Skeletal muscle tissue (tissue), 3 donors: ENCODE measurements at regions not wholly inside any gene's neighbourhood (a gene's known extent, or its start where the extent isn't known, plus 50 kb on each side); places are given as distances from the start of the nearest gene placed in this dataset.
A peak's percentile ranks its signal among the peaks of the same experiment; 100 is the strongest.

ENCODE experiments used
- H3K27ac ChIP-seq: one replicate; pipeline ENCODE4 v1.7.0; 2013; ENCODE audit warnings: mild to moderate bottlenecking, low read depth, low read length, inconsistent platforms
- H3K27me3 ChIP-seq, 3 donors: one replicate each; pipeline ENCODE4 v1.7.0; 2013; ENCODE audit warnings: low read length in 3 of 3; ENCODE audit not compliant: control insufficient read depth in 3 of 3, insufficient read depth in 3 of 3
- H3K36me3 ChIP-seq, 3 donors: one replicate each; pipeline ENCODE4 v1.7.0; 2013; ENCODE audit warnings: low read length in 3 of 3; ENCODE audit not compliant: control insufficient read depth in 3 of 3, insufficient read depth in 3 of 3
- H3K4me1 ChIP-seq, 3 donors: one replicate each; pipeline ENCODE4 v1.7.0; 2013; ENCODE audit warnings: low read length in 3 of 3, mild to moderate bottlenecking in 3 of 3; ENCODE audit not compliant: control insufficient read depth in 3 of 3, insufficient read depth in 3 of 3
- H3K4me3 ChIP-seq, 3 donors: one replicate each; pipeline ENCODE4 v1.7.0; 2013; ENCODE audit warnings: low read length in 3 of 3
- H3K9ac ChIP-seq, 3 donors: one replicate each; pipeline ENCODE4 v1.7.0; 2013; ENCODE audit warnings: low read length in 3 of 3, mild to moderate bottlenecking in 3 of 3, moderate library complexity in 2 of 3, low read depth in 1 of 3
- H3K9me3 ChIP-seq, 3 donors: one replicate each; pipeline ENCODE4 v1.7.0; 2013; ENCODE audit warnings: low read length in 3 of 3; ENCODE audit not compliant: control insufficient read depth in 3 of 3
- donor health status: Osteomylitis.

- Histone ChIP-seq H3K36me3 (no peaks in the 10 kb centered on the region), H3K27me3 (no peaks in the 10 kb centered on the region), H3K4me3 (peak overlapping the region in 1 of 3 donors; percentile 10), H3K9me3 (no peaks in the 10 kb centered on the region), H3K27ac (no peak overlapping the region), H3K9ac (peak overlapping the region in 1 of 3 donors; percentile 8), H3K4me1 (peaks cover 0 to 7% (median 3%) of the 10 kb centered on the region in 3 donors)
These were observed 279.4 kb upstream of the UBE2E2 start for GRCh38 chr3:22923711-22924110.

GRCh38 chr3:22928216-22929110, 274.7 kb upstream of the UBE2E2 start:
- H3K4me3 ChIP-seq: peak overlapping the region in 1 of 3 donors; percentile 8
- no peaks in the 10 kb centered on the region for H3K9me3 ChIP-seq
- H3K4me1 ChIP-seq: peaks cover 0 to 7% (median 3%) of the 10 kb centered on the region in 3 donors
- H3K36me3 ChIP-seq: no peaks in the 10 kb centered on the region
- no peaks in the 10 kb centered on the region for H3K27me3 ChIP-seq
- H3K27ac ChIP-seq: peak overlapping the region; percentile 75
- H3K9ac ChIP-seq: peak overlapping the region in 2 of 3 donors; percentile 26 to 29

GRCh38 chr3:22933051-22933840, 269.9 kb upstream of the UBE2E2 start:
- Histone ChIP-seq H3K9ac (no peak overlapping the region), H3K4me3 (no peak overlapping the region), H3K36me3 (no peaks in the 10 kb centered on the region), H3K27me3 (no peaks in the 10 kb centered on the region), H3K27ac (no peak overlapping the region), H3K9me3 (no peaks in the 10 kb centered on the region), H3K4me1 (peaks cover 0 to 9% (median 3%) of the 10 kb centered on the region in 3 donors)

GRCh38 chr3:22933841-22934116, 269.3 kb upstream of the UBE2E2 start:
- Histone ChIP-seq H3K4me1 (peaks cover 0 to 5% (median 0%) of the 10 kb centered on the region in 3 donors), H3K9me3 (no peaks in the 10 kb centered on the region), H3K27me3 (no peaks in the 10 kb centered on the region), H3K4me3 (no peak overlapping the region), H3K36me3 (no peaks in the 10 kb centered on the region), H3K9ac (no peak overlapping the region), H3K27ac (no peak overlapping the region)

GRCh38 chr3:22935040-22935439, 268.1 kb upstream of the UBE2E2 start:
- H3K4me3 ChIP-seq: no peak overlapping the region
- peaks cover 0 to 8% (median 0%) of the 10 kb centered on the region in 3 donors for H3K4me1 ChIP-seq
- H3K9me3 ChIP-seq: no peaks in the 10 kb centered on the region
- H3K27me3 ChIP-seq: no peaks in the 10 kb centered on the region
- no peaks in the 10 kb centered on the region for H3K36me3 ChIP-seq
- H3K9ac ChIP-seq: no peak overlapping the region
- H3K27ac ChIP-seq: no peak overlapping the region

- H3K4me1 ChIP-seq: peaks cover 0 to 8% (median 0%) of the 10 kb centered on the region in 3 donors
- H3K4me3 ChIP-seq: no peak overlapping the region
- no peak overlapping the region for H3K9ac ChIP-seq
- H3K9me3 ChIP-seq: no peaks in the 10 kb centered on the region
- H3K27ac ChIP-seq: no peak overlapping the region
- H3K27me3 ChIP-seq: no peaks in the 10 kb centered on the region
- no peaks in the 10 kb centered on the region for H3K36me3 ChIP-seq
These were observed 265.6 kb upstream of the UBE2E2 start for GRCh38 chr3:22937536-22937935.

GRCh38 chr3:22938739-22939138, 264.4 kb upstream of the UBE2E2 start:
- Histone ChIP-seq H3K4me1 (peaks cover 0 to 8% (median 0%) of the 10 kb centered on the region in 3 donors), H3K27me3 (no peaks in the 10 kb centered on the region), H3K36me3 (no peaks in the 10 kb centered on the region), H3K9ac (no peak overlapping the region), H3K4me3 (no peak overlapping the region), H3K27ac (no peak overlapping the region), H3K9me3 (no peaks in the 10 kb centered on the region)

GRCh38 chr3:22939349-22939748, 263.8 kb upstream of the UBE2E2 start:
- no peak overlapping the region for H3K4me3 ChIP-seq

GRCh38 chr3:22940285-22940684, 262.8 kb upstream of the UBE2E2 start:
- Histone ChIP-seq H3K9ac (no peak overlapping the region), H3K4me3 (no peak overlapping the region), H3K9me3 (no peaks in the 10 kb centered on the region), H3K27me3 (no peaks in the 10 kb centered on the region), H3K4me1 (peaks cover 0 to 8% (median 0%) of the 10 kb centered on the region in 3 donors), H3K36me3 (no peaks in the 10 kb centered on the region), H3K27ac (no peak overlapping the region)

More at GRCh38 chr3:22939349-22939748, 263.8 kb upstream of the UBE2E2 start:
- Histone ChIP-seq H3K27ac (no peak overlapping the region), H3K36me3 (no peaks in the 10 kb centered on the region), H3K9ac (no peak overlapping the region), H3K9me3 (no peaks in the 10 kb centered on the region), H3K27me3 (no peaks in the 10 kb centered on the region), H3K4me1 (peaks cover 0 to 8% (median 0%) of the 10 kb centered on the region in 3 donors)

- H3K9ac ChIP-seq: no peak overlapping the region
- no peaks in the 10 kb centered on the region for H3K36me3 ChIP-seq
- H3K27me3 ChIP-seq: no peaks in the 10 kb centered on the region
- no peak overlapping the region for H3K27ac ChIP-seq
- peaks cover 0 to 3% (median 0%) of the 10 kb centered on the region in 3 donors for H3K4me1 ChIP-seq
- no peak overlapping the region for H3K4me3 ChIP-seq
- H3K9me3 ChIP-seq: no peaks in the 10 kb centered on the region
These were observed 260.1 kb upstream of the UBE2E2 start for GRCh38 chr3:22942981-22943380.
